ENCODE measurements at regions not wholly inside any gene's neighbourhood (a gene's known extent, or its start where the extent isn't known, plus 50 kb on each side); places are given as distances from the start of the nearest gene placed in this dataset.

DNA sequence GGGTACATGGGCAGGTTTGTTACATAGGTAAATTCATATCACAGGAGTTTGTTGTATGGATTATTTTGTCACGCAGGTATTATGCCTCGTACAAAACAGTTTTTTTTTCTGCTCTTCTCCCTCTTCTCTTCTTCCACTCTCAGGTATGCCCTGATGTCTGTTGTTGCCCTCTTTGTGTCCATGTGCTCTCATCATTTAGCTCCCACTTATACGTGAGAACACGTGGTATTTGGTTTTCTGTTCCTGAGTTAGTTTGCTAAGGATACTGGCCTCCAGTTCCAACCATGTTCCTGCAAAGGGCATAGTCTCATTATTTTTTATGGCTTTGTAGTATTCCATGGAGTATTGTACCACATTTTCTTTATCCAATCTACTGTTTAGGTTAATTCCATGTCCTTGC, 65.7 kb downstream of the UNC5CL start:
- DNase-seq (ENCODE audit: low read depth in 2 of 2) = no peak

DNA sequence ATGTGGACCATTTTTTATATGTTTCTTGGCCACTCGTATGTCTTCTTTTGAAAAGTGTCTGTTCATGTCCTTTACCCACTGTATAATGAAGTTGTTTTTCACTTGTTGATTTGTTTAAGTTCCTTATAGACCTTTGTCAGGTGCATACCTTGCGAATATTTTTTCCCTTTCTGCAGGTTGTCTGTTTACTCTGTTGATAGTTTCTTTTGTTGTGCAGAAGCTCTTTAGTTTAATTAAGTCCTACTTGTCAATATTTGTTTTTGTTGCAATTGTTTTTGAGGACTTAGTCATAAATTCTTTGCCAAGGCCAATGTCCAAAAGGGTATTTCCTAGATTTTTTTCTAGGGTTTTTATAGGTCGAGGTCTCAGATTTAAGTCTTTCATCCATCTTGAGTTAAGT, 66.2 kb downstream of the UNC5CL start:
- no peak for DNase-seq (ENCODE audit: low read depth in 2 of 2)

DNA sequence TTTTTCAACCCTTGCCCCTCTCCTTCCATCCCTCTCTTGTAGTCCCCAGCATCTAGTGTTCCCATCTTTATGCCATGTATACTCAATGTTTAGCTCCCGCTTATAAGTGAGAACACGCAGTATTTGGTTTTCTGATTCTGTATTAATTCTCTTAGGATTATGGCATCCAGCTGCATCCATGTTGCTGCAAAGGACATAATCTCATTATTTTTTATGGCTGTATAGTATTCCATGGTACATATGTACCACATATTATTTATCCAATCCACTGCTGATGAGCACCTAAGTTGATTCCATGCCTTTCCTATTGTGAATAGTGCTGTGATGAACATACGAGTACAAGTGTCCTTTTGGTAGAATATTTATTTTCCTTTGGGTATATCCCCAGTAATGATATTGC, 66.8 kb downstream of the UNC5CL start:
- DNase-seq (ENCODE audit: low read depth in 2 of 2) = no peak

DNA sequence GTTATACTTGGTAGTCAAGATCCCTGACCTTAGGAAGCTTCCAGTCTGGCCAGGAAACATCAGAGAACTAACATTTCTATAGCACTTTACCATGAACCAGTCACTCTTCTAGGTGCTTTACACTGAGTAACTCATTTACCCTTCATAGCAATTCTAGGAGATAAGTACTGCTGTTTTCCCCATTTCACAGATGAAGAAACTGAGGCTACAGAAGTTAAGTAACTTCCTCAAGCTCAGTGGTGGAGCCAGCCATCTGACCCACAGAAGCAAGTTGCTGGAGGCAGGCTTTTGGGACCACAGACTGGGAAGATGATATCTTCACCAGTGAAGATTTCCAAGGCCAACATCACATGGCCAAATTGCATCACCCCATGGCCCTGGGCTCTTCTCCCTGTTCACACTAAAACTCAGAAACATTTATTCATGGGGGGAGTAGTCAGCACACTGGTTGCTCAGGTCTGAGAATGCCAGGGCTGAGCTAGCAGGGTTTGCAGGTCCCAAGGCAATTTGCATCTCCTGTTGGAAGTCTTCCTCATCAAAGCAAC, 70.3 kb downstream of the UNC5CL start:
- DNase-seq (ENCODE audit: low read depth in 2 of 2) = no peak

DNA sequence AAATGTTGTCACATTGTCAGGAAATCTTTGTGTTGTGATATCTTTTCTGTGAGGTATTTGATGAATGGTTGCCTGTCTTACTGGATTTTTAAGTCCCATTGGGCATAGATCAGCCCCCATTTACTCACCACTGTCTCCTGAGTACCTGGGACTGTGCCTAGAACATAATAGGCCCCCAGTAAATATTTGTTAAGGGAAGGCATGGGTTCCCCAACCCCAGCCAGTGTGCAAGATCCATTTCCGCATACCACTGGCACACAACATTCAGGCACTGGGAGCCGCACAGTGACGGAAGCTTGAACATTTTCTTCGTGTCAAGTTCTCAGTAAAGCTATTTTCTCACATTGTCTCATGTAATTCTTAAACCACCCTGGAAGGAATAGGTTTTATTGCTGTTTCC, 72.2 kb downstream of the UNC5CL start:
- DNase-seq (ENCODE audit: low read depth in 2 of 2) = no peak

DNA sequence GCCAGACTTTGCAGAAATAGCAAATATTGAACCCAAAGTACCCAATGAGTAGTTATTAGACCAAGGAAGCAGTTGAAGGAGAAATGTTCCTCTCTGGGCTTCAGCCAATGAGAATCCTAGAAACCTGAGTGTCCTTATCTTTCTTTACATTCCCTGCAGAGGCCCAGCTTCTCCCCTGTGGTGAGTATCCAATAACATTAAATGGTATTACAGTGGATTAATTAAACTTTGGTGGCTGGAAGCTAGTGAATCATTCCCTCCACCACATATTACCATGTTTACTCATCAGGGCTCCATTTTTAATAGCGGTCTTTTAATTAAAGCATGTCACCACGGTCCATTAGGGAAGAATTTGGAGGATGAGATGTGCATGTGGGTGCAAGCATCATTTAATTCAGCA, 74.0 kb downstream of the UNC5CL start:
- no peak for DNase-seq (ENCODE audit: low read depth in 2 of 2)

DNA sequence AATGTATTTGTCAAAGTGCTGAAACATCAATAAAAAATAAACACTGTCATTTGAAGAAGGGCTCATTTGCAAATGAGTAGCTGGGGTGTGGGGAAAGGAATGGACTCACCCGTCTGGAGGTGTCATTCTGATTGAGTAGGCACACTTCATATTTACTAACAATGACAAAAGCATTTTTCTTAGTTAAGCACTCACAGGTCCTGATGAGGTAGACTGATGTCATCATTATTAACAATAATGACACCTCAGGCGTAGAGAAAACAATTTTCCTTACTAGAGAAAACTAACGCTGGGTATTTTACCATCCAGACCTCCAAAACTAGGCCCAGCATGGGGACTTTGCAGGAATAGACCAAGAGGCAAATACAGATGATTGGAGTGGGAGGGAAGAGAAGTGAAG, 76.0 kb downstream of the UNC5CL start:
- no peak for DNase-seq (ENCODE audit: low read depth in 2 of 2)

DNA sequence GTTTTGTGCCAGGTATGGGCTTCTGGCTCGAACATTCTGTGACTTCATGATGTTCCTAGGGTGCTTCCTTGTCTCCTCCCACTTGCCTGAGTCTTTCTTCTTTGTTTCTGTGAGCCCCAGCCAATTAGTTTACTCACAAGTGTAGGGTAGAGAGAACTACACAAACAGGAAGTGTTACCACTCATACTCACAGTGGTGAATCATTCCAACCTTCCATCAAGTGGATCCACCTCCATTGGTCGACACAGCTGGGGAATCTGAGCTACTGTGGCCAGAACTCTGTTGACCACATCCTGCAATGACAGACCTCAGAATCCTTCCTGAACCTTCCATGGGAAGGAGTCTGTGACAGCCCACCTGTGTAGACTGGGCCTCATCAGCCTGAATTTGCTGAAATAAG, 76.8 kb downstream of the UNC5CL start:
- DNase-seq (ENCODE audit: low read depth in 2 of 2) = no peak

DNA sequence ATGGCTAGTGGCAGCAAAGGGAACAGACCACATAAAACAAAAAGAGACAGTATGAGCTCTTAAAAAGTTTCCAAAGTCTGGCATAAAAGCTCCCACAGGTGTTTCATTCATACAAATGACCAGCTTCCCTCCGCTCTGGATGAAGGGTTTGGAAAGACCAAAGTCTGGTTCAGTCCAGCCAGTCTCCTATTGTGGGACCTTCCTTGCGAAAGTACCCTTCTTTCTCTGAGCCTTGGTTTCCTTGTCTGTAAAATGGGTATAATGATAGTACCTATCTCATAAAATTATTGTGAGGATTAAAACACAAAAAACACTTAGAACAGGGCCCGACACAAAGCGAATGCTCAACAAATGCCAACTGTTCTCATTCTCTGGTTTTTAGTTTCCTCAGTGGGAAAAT, 77.2 kb downstream of the UNC5CL start:
- DNase-seq (ENCODE audit: low read depth in 2 of 2) = no peak

DNA sequence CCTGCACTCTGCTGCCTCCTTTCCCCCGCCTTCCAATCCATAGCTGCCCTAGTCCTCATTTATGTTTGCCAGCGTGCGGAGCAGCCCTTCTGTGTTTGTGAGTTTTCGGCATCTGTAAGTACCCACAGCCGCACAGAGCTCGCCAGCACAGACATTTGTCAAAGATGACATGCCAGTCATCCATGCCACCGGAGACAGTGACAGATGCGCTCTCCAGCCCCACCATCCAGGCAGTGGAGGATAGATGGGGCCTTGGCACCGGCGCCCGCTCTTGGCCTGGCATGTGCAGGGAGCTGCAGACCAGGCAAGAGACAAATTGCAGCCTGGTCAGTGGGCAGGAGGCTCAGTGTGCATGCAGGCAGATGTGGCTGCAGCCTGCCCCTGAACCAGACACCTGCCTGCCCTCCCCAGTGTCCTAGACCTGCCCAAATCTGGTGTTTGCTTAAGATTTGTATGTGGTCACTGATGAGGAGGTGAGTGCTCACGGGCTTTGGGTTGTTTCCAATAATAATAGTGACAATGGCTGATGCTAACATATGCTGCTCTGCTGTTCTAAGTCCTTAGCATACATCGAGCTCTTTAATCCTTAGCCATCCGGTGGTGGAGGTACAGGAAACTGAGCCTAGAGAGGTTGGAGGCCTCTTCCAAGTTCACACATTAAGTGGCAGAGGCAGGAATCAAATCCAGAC, 78.1 kb downstream of the UNC5CL start:
- DNase-seq (ENCODE audit: low read depth in 2 of 2) = no peak

DNA sequence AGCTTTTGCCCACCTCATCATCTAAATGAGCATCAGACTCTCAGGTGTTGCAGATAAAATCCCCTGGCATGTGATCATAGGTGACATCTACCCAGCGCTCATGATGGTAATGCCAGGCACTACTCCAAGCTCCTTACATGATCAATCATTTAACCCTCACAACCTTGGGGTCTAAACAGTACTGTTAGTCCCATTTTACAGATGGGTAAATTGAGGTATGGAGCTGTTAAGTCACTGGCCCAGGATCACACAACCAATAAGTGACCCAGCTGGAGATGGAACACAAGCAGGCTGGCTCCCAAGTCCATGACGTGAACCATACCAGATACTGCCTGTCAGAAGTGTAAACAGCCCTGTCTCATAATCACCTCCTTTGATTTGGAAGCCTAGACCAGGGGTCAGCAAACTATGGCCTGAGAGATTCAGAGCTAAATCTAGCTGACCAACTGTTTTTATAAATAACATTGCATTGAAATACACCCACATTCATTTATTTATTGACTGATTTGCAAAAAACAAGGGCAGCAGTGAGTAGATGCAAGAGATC, 79.2 kb downstream of the UNC5CL start:
- DNase-seq (ENCODE audit: low read depth in 2 of 2) = no peak

DNA sequence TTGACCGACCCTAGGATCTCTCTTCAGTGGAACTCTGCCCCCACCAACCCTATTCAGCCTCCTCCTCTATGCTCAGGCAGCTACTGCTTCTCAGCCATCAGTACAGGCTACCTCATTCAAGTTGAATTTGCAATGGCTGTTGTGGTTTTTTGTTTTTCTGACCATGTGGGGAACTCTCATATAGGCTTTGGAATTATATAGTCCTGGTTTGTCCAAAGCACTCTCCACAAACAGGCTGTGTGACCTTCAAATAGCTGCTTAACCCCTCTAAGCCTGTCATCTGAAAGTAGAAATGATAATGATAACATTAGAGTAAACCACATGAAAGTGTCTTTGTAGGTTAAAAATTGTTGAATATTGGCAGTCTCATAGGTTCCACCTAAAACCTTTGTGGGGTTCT, 80.3 kb downstream of the UNC5CL start:
- DNase-seq (ENCODE audit: low read depth in 2 of 2) = no peak

DNA sequence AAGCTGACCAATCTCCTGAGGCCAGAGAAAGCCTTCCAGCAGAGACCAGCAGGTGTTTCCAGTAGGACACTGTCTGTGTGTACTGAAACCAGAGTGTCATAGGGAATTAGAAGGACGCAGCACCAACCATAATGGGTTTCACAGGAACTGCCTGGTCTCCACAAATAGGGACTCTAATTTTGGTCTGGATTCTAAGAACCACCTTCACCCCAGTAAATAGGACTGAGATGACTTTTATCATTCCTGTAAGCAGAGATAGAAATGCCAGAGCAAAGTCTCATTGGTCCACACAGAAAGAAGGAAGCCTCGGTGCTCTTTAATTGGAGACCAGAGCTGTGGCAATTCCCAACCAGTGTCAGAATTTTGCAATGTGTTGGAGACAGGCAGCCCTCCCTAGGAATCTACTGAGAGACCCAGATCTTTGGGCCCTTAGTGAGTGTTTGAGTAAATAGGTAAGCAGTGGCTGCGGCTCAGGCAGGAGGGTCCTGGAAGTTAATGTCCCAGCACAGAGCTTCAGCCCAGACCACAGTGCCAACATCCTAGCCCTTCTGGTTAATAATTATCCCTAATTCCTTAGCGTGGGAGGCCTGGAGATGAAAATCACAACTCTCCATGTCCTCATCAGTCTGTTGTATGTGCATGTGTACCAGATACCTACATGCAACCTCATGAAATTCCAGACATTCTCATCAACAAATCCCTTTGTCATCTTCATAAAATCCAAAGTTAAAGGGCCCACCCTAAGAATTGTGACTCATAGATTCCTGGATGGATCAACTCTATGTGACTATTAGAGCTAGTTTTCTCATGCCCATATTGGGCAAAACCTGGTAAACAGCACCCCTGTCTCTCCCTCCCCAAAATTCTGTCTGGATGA, 81.2 kb downstream of the UNC5CL start:
- no peak for DNase-seq (ENCODE audit: low read depth in 2 of 2)

DNA sequence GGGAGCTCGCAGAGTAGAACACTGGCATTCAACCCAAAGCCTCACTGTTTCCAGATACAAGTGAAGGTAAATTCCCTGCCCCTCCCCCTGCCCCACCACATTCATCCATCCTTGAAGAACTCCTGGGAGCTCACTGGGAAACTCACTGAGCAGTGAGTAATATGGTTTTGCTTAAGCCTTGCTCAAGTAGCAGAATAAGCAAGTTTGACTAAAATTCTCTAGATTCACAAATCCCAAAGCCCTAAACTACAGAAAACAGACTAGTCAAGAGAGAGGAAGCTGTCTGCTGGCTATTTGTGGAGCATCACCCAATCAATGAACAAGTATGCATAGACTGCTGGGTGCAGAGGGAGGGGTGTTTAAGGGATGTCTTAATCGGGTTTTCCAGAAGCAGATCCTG, 82.1 kb downstream of the UNC5CL start:
- DNase-seq (ENCODE audit: low read depth in 2 of 2) = no peak

DNA sequence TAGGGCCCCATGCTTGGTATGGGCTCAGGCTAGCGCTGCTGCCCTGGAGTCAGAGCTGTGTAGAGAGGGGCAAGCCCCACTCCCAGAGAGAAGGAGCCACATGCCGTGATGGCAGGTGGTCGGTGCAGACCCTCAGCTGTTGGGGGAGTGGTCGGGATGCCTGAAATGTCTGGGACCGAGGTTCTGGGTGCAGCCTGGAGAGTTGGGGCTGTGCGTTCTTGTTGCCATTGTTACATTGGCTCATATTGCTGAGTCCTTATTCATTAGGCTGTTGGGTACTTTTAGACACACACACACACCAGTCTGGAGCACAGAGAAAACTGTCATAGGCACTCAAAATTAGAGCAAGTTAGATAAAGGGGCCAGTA, 83.9 kb downstream of the UNC5CL start:
- DNase-seq (ENCODE audit: low read depth in 2 of 2) = no peak

DNA sequence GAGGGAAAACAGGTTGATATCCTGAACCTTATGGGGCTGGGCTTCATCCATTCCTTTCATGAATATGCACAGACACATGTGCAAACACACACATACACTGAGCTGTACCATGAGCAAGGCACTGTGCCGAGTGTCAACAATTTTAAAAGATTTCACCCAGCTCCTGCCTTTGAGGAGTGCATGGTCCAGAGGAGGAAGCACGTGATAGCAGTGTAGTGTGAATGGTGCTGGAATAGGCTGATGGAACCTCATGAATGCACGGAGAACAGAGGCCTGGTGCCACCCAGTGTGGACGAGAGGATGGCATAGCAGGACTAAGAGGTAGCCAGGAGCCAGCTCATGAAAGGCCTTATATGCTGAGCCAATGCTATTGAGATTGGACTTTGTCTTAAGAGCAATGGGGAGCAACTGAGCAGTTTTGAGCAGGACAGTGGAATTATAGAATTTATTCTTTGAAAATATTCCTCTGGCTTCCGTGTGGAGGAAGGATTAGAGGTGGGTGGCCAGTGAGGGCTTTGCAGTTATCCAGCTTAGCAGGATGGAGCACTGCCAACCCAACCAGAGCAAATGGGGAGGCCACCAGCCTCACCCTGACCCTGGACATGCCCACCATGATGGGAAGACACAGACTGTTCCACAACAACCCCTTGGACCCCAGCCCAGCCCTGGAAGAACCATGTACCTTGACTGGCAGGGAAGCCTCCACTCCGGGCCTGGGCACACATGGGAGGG, 84.4 kb downstream of the UNC5CL start:
- no peak for DNase-seq (ENCODE audit: low read depth in 2 of 2)

DNA sequence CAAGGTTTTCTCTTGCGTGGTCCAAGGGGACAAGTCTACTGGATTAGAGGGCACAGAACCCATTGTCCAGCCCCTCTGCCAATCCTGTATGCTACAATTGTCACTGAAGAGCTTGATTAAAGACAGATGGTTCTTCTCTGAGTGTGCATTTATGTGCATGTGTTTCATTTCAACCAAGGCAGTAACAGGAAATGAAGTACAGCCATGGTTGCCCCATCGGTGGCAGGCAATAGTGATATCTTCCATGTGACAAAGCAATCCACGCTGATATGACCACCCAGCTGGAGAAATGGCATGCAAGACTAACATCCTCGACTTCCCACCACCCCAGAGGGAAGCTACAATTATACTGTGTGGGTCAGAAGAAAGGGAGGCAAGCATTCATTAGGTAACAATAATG, 85.5 kb downstream of the UNC5CL start:
- no peak for DNase-seq (ENCODE audit: low read depth in 2 of 2)

DNA sequence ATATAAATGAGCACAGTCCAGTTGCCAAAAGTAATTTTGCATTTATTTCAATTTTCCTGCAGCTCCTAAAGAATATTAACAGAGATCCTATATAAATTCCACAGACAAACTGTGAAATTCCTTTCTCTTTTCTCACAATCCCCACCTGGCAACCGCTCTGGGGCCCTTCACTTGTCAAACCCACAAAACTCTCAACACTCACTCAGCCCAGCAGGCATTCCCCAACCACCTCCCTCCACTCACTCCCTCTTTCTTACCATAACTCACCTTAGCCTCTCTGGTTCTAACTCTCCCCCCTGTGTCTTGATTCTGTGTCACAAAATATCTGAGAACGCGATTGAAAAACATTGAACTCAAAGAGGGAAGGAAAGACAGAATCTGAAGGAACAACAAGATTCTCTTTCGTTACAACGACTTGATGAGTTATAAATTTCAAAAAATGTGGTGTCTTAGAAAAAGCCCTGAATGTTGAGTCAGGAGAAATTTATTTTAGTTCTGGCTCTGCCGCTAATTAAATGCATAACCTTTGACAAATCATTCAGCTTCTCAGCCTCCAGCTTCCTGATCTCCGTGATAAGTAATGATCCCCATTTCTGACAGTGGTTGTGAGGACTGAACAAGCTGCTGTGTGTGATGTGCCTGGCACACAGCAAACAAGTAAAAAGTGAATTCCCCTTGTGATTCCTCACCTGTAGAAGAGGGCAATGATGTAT, 87.9 kb downstream of the UNC5CL start:
- DNase-seq (ENCODE audit: low read depth in 2 of 2) = no peak

DNA sequence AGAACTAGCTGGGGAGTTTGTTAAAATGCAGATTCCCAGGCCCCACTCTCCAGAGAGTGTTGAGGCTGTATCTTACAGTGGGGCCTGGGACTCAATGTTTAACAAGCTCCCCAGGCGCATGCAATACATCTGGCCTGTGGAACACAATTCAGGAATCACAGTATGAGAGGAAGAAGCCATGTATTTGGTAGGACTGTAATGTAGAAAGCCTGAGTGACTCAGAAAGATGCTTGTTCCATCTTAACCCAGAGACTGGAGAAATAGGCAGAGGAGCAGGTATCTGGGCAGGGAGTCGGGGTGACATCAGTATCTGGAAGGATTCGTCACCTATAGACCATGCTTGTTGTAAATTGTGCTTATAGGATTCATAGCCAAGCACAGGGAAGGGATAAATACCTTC, 90.5 kb downstream of the UNC5CL start:
- no peak for DNase-seq (ENCODE audit: low read depth in 2 of 2)

DNA sequence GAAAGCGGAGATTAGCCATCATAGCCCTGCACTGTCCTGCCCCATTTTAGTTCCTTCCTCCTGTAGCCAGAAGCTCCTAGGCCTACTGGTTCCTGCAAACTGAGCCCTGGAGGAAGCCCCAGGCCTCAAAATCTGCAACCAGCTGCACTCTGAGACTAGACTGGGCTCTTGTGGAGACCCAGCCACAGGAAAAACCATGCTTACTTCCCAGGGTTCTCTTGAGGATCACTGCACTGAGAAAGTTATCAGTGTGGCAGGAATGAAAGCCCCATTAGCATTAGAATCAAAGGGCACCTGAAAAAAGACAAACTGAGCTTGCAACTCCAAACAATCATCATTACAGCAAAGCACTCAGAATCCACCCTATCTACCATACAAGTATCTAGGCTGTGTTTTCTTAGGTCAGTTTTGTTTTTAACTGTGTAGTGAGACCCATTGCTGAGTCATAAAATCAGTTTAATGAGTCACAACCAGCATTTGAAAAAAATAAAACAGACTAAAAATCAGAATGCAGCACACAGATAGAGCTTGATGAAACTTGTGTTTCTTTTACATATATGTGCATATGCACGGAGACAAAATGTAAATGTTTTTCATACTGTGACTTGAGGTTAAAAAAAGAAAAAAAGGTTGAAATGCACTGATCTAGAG, 91.0 kb downstream of the UNC5CL start:
- DNase-seq (ENCODE audit: low read depth in 2 of 2) = no peak

DNA sequence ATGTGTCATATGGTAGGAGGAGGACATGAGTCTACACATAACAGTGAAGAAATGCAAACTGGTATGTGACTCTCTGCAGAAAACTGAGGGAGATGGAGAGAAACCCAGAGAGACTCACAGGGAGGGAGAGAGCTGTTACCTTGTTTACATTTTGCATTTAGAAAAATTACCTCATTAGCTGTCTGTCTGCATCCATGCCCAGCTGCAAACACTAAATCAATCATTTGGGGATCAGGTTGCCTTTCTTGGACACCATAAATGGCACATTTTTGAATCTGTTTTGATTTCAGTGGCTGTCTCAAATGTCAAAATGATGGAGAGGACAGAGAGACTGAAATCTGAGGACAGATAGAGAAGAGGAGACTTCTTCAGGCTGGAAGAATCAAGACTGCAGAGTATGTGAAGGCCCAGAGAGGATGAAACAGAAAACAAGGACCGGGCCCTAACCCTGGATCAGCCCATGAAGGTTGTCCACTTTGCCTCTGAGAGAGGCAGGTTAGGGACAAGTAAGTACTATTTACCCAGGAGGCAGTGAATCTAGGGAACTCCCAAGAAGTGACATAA, 92.2 kb downstream of the UNC5CL start:
- DNase-seq (ENCODE audit: low read depth in 2 of 2) = no peak

All from activated CD4-positive, alpha-beta T cell treated with anti-CD3 and anti-CD28 coated beads for 24 hours (primary cell).